ENCODE measurements at regions not wholly inside any gene's neighbourhood (a gene's known extent, or its start where the extent isn't known, plus 50 kb on each side); places are given as distances from the start of the nearest gene placed in this dataset.

GRCh38 chr18:65527879-65528633 lies 222.8 kb upstream of the CDH7 start:
- TF ChIP-seq CTCF (IDR thresholded peaks at IDR 0.05) (no peak), POLR2AphosphoS5 (IDR thresholded peaks at IDR 0.05) (no peak), POLR2A (IDR thresholded peaks at IDR 0.05) (no peak)
